ENCODE measurements at regions not wholly inside any gene's neighbourhood (a gene's known extent, or its start where the extent isn't known, plus 50 kb on each side); places are given as distances from the start of the nearest gene placed in this dataset.

DNA sequence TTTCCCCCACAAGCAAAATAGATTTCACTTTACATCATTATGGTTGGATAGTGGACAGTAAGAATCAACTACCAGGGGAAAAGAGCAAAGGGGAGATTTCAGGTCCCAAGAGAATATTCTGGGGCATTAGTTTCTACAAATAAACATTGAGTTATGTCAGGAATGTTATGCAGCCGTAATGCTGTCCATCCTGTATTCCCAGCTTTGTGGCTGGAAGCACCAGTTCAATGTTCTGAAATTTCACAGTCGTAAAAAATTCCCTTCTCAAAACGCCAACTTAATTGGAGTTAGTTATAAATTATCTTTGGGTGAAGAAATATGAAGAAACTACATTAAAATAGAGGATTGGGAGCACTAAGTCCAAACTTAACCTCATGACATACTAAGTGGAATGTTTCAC lies 141.5 kb upstream of the FIGN start:
- no peak for TF ChIP-seq JUND (IDR thresholded peaks at IDR 0.05; ENCODE audit: low read depth)
- DNase-seq (ENCODE audit: low read depth in 1 of 2, low spot score in 1 of 2): peak; percentile 1 to 87
- in situ Hi-C loops (cut with HindIII; ENCODE audit: low pct_unique_long_range_greater_than_20kb, low sequenced_read_pairs): no loop called here

DNA sequence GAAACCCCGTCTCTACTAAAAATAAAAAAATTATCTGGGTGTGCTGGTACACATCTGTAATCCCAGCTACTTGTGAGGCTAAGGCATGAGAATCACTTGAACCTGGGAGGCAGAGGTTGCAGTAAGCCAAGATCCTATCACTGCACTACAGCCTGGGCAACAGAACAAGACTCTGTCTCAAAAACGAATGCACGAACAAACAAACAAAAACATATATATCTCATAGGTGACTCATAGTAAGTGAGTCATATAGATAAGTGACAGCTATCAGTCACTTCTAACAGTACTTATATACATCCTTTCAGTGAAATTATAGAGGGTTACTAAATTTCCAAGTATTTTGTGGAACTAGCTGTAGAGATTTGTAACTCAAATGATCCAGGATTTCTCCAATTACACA lies 127.3 kb upstream of the FIGN start:
- no peak for TF ChIP-seq JUND (IDR thresholded peaks at IDR 0.05; ENCODE audit: low read depth)
- in situ Hi-C loops (cut with HindIII; ENCODE audit: low pct_unique_long_range_greater_than_20kb, low sequenced_read_pairs): no loop called here
- no peak for DNase-seq (ENCODE audit: low read depth in 1 of 2, low spot score in 1 of 2)

DNA sequence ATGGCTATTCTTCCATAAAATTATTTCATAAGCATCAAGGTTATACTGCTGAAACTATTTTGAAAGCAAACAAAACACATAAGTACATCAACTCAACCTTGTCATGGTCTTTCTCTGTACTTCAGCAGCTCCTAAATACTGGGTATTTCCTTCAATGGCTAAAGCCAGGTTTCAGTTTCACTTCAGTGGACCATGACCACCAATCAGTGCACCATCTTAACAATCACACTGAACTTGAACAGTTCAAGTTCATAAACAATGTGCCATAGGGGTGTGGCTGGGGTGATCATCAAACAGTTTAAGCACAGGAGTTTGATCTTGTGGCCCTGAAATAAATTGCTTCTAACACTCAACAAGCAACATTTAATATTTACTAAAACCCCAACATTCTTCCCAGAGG lies 124.1 kb upstream of the FIGN start:
- in situ Hi-C loops (cut with HindIII; ENCODE audit: low pct_unique_long_range_greater_than_20kb, low sequenced_read_pairs): no loop called here
- TF ChIP-seq JUND (IDR thresholded peaks at IDR 0.05; ENCODE audit: low read depth): no peak
- no peak for DNase-seq (ENCODE audit: low read depth in 1 of 2, low spot score in 1 of 2)

DNA sequence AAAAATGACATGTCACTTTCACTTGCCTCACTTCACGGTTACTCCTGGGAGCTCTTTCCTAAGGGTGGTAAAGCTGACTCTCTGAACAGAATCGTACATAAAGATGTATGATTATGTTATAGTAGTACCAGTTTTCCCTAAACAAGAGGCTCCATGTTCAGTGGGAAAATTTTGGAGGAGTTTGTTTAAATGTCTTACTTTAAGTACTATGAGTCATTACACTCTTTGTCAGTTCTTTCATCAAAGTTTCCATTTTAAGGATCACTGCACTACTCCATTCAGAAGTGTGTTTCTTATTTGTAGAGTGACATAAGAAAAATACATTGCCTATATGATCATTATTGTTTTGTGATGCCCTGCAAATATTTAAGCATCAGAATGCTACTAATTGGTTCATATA lies 121.1 kb upstream of the FIGN start:
- no peak for DNase-seq (ENCODE audit: low read depth in 1 of 2, low spot score in 1 of 2)
- in situ Hi-C loops (cut with HindIII; ENCODE audit: low pct_unique_long_range_greater_than_20kb, low sequenced_read_pairs): no loop called here
- no peak for TF ChIP-seq JUND (IDR thresholded peaks at IDR 0.05; ENCODE audit: low read depth)

DNA sequence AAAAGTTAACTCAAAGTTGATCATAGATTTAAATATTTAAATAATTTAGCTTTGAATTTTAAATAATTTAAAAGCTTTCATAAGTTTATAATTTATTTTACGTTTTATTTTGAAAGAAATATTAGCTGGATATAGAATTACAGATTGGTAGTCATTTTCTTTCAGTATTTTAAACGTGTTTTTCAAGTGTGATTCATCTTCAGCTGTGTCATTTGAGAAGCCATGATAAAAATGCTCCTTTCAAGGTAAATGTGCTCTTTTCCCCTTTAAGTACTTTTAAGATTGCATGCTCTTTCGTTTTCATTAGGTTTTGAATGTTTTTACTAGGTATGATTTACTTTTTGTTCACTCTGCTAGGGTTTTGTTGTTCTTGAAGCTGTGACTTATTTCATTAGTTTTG lies 116.8 kb upstream of the FIGN start:
- no peak for DNase-seq (ENCODE audit: low read depth in 1 of 2, low spot score in 1 of 2)
- no peak for TF ChIP-seq JUND (IDR thresholded peaks at IDR 0.05; ENCODE audit: low read depth)
- in situ Hi-C loops (cut with HindIII; ENCODE audit: low pct_unique_long_range_greater_than_20kb, low sequenced_read_pairs): no loop called here

DNA sequence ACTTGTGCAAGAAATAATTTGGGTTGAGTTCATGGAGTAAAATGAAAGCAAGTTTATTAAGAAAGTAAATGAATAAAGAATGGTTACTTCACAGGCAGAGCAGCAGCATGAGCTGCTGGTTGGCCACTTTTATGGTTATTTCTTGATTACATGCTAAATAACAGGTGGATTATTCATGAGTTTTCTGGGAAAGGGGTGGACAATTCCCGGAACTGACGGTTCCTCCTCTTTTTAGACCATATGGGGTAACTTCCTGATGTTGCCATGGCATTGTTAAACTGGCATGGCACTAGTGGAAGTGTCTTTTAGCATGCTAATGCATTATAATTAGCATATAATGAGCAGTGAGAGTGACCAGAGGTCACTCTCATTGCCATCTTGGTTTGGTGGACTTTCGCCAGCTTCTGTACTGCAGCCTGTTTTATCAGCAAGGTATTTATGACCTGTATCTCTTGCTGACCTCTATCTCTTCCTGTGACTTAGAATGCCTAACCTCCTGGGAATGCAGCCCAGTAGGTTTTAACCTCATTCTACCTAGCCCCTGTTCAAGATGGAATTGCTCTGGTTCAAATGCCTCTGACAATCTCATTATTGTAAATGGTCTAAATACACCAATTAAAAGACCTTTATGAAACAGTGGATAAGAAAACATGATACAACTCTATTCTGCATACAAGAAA lies 114.1 kb upstream of the FIGN start:
- DNase-seq (ENCODE audit: low read depth in 1 of 2, low spot score in 1 of 2): no peak
- in situ Hi-C loops (cut with HindIII; ENCODE audit: low pct_unique_long_range_greater_than_20kb, low sequenced_read_pairs): no loop called here
- TF ChIP-seq JUND (IDR thresholded peaks at IDR 0.05; ENCODE audit: low read depth): no peak

DNA sequence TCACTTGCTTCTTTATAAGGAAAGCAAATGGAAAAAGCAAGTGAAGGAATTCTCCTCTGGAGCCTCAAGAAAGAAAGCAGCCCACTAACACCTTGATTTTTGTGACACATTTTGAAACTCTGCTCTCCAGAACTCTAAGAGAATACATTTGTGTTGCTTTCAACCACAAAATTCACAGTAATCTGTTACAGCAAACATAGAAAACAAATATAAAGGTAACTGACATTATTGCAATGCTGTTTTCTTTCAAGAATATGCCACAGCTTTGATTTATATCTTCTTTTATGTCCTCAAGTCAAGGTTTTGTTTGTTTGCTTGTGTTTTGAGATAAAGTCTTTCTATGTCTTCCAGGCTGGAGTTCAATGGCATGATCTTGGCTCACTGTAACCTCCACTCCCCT lies 103.1 kb upstream of the FIGN start:
- TF ChIP-seq JUND (IDR thresholded peaks at IDR 0.05; ENCODE audit: low read depth): no peak
- in situ Hi-C loops (cut with HindIII; ENCODE audit: low pct_unique_long_range_greater_than_20kb, low sequenced_read_pairs): no loop called here
- peak in 1 of 2 experiments; percentile 76 for DNase-seq (ENCODE audit: low read depth in 1 of 2, low spot score in 1 of 2)

DNA sequence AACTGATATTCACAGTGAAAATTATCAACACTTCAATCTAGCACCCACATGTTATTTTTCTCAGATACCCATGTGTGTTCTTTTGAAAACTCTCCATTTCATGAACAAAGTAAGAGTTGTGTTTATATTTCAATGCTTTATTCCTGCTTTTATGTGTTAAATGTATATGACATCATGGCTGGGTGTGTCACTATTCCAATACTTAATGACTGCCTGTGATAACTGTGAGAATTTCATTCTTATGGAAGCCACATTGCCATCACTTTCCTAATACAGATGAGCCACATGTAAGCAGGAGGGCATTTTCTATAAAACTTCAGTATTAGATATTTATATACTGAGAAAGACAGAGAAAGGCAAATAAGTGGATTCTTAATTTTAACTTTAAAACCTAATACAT lies 100.4 kb upstream of the FIGN start:
- in situ Hi-C loops (cut with HindIII; ENCODE audit: low pct_unique_long_range_greater_than_20kb, low sequenced_read_pairs): no loop called here

DNA sequence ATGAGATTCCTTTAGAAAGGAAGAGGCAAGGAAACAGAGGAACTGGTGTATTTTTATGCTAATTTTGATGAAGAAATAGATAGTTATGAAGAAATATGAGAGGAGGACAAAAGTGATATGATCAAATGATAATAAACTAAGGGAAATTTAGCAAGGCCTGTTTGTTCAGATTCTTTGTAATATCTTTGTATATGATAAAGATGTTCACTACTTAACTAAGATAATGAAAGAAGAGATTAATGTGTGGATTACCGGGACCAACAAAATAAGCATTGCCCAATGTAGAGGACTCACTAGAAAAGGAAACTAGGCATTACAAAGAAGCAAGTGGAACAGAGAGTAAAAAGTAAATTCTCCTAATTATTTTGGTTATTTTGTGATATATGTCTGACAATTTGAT lies 99.0 kb upstream of the FIGN start:
- TF ChIP-seq JUND (IDR thresholded peaks at IDR 0.05; ENCODE audit: low read depth): no peak
- in situ Hi-C loops (cut with HindIII; ENCODE audit: low pct_unique_long_range_greater_than_20kb, low sequenced_read_pairs): no loop called here
- DNase-seq (ENCODE audit: low read depth in 1 of 2, low spot score in 1 of 2): no peak

More for the DNA sequence above, 100.4 kb upstream of the FIGN start:
- no peak for TF ChIP-seq JUND (IDR thresholded peaks at IDR 0.05; ENCODE audit: low read depth)
- no peak for DNase-seq (ENCODE audit: low read depth in 1 of 2, low spot score in 1 of 2)

DNA sequence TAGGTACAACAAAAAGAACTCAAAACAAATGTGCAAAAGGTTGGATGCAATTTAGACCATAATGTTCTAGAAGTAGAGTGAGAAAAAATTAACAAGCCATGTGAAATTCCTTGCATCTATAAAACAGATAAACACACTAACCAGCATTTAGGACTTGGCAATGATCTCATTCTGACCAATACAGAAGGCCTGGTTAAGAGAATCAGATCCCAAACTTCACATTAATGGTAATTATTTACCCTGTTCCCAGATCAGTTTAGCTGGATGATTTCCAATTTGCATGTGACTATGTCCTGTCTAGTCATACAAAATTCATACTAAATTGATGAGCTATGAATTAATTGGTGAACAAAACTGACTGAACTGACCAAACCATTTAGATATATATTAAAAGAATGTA lies 98.4 kb upstream of the FIGN start:
- in situ Hi-C loops (cut with HindIII; ENCODE audit: low pct_unique_long_range_greater_than_20kb, low sequenced_read_pairs): no loop called here
- DNase-seq (ENCODE audit: low read depth in 1 of 2, low spot score in 1 of 2): no peak
- no peak for TF ChIP-seq JUND (IDR thresholded peaks at IDR 0.05; ENCODE audit: low read depth)

DNA sequence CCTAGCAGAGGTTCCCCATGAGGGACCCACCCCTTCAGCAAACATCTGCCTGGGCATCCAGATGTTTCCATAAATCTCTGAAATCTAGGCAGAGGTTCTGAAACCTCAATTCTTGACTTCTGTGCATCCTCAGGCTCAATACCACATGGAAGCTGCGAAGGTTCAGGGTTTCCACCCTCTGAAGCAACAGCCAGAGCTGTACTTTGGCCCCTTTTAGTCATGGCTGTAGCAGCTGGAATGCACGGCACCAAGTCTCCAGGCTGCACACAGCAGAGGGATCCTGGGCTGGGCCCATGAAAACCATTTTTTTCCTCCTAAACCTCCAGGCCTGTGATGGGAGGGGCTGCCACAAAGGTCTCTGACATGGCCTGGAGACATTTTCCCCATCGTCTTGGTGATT lies 93.0 kb upstream of the FIGN start:
- in situ Hi-C loops (cut with HindIII; ENCODE audit: low pct_unique_long_range_greater_than_20kb, low sequenced_read_pairs): no loop called here

DNA sequence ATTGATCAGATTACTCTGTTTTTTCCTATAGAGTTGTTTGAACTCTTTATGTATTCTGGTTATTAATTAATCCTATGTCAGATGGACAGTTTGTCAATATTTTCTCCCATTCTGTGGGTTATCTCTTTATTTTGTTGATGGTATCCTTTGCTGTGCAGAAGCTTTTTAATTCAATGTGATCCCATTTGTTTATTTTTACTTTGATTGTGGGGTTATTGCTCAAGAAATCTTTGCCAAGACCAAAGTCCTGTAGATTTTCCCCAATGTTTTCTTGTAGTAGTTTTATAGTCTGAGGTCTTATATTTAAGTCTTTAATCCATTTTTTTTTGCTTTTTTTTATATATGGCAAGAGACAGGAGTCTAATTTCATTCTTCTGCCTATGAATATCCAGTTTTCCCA lies 86.2 kb upstream of the FIGN start:
- TF ChIP-seq JUND (IDR thresholded peaks at IDR 0.05; ENCODE audit: low read depth): no peak
- in situ Hi-C loops (cut with HindIII; ENCODE audit: low pct_unique_long_range_greater_than_20kb, low sequenced_read_pairs): no loop called here
- no peak for DNase-seq (ENCODE audit: low read depth in 1 of 2, low spot score in 1 of 2)

More for the DNA sequence above, 93.0 kb upstream of the FIGN start:
- no peak for DNase-seq (ENCODE audit: low read depth in 1 of 2, low spot score in 1 of 2)
- TF ChIP-seq JUND (IDR thresholded peaks at IDR 0.05; ENCODE audit: low read depth): no peak

DNA sequence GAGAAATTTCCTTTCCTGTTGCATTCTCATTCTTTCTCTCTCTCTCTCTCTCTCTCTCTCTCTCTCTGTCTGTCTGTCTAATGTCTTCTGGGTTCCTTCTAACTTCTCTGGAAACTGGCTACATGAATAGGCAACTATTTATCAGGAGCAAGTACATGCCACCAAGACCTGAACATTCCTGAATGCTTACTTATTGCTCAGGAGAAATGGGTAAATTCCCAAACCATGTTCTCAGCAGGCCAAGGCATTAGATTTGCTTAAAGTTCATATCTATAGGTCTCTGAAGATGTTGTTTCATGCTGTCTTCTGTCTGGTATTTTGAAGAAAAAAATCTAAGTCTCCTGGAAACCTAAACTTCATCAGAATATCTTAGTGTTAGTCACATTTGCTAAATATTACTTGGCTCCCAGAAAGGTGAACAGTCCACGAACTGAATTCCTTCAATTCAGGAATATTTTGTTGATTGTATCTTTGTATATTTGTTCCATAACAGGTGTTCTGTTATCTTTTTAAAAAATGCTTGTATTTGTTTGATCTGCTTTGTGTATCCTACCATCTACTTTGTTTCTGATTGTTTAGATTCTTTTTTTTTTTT lies 77.2 kb upstream of the FIGN start:
- in situ Hi-C loops (cut with HindIII; ENCODE audit: low pct_unique_long_range_greater_than_20kb, low sequenced_read_pairs): no loop called here
- no peak for TF ChIP-seq JUND (IDR thresholded peaks at IDR 0.05; ENCODE audit: low read depth)
- no peak for DNase-seq (ENCODE audit: low read depth in 1 of 2, low spot score in 1 of 2)

DNA sequence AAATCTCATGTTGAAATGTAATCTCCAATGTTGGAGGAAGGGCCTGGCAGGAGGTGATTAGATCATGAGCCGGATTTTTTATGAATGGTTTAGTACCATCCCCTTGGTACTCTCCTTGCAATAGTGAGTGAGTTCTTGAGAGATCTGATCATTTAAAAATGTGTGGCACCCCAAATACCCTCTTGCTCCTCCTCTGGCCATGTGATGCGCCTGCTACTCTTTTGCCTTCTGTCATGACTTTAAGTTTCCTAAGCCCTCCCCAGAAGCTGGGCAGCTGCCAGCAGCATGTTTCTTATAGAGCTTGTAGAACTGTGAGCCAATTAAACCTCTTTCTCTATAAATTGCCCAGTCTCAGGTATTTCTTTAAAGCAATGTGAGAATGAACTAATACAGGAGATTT lies 72.6 kb upstream of the FIGN start:
- in situ Hi-C loops (cut with HindIII; ENCODE audit: low pct_unique_long_range_greater_than_20kb, low sequenced_read_pairs): no loop called here
- DNase-seq (ENCODE audit: low read depth in 1 of 2, low spot score in 1 of 2): no peak
- TF ChIP-seq JUND (IDR thresholded peaks at IDR 0.05; ENCODE audit: low read depth): no peak

All from T47D (cell line).